ENCODE measurements at regions not wholly inside any gene's neighbourhood (a gene's known extent, or its start where the extent isn't known, plus 50 kb on each side); places are given as distances from the start of the nearest gene placed in this dataset.

DNA sequence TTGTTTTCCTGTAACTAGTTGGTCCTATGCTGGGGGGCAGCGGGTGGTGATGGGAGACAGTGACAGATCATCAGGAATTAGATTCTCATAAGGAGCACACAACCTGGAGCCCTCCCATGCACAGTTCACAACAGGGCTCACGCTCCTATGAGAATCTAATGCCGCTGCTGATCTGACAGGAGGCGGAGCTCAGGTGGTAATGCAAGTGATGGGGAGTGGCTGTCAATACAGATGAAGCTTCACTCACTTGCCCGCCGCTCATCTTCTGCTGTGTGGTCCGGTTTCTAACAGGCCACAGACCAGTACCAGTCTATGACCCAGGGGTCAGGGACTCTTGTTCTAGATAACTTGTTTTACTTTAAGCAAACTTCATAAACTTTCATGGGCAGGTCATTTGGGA is 205.3 kb upstream of the SLC14A2 start:
- H3K4me1 ChIP-seq (ENCODE audit: control insufficient read depth, insufficient read depth, low read length), result no peaks in the 10 kb centered on the region
- H3K4me3 ChIP-seq (ENCODE audit: low read length), result no peak overlapping the region
- WGBS (ENCODE audit: insufficient coverage, insufficient read length), result no CpG with 5 or more reads among the region's 7 CpGs
- H3K27me3 ChIP-seq (ENCODE audit: control insufficient read depth, insufficient read depth, low read length), result no peaks in the 10 kb centered on the region
- H3K27ac ChIP-seq (ENCODE audit: low read length), result no peak overlapping the region
- no peaks in the 10 kb centered on the region for H3K9me3 ChIP-seq (ENCODE audit: control insufficient read depth, insufficient read depth, low read length)
- no peak for DNase-seq (ENCODE audit: low read depth, low spot score)
- no peaks in the 10 kb centered on the region for H3K36me3 ChIP-seq (ENCODE audit: control insufficient read depth, insufficient read depth, low read length)

DNA sequence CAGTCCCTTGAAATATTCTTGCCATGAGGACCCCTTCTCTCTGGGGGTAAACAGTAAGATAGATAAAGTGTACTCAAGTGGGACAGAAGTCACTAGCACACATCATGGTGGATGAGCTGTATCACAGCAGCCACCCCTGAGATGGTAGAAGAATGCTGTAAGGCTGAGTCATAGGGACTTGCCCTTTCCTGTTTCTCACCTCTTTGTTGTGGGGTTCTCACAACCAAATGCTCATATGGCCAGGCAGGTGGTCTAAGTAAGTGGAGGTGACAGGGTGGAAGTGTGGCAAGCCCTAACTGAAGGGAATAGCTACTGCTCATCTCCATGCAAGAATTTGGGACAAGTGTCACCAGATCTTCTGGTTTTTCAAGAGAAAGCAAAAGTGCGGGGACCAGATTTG is 202.7 kb upstream of the SLC14A2 start:
- no peak for DNase-seq (ENCODE audit: low read depth, low spot score)
- WGBS (ENCODE audit: insufficient coverage, insufficient read length), result no CpG with 5 or more reads among the region's 1 CpG
- no peak overlapping the region for H3K27ac ChIP-seq (ENCODE audit: low read length)

DNA sequence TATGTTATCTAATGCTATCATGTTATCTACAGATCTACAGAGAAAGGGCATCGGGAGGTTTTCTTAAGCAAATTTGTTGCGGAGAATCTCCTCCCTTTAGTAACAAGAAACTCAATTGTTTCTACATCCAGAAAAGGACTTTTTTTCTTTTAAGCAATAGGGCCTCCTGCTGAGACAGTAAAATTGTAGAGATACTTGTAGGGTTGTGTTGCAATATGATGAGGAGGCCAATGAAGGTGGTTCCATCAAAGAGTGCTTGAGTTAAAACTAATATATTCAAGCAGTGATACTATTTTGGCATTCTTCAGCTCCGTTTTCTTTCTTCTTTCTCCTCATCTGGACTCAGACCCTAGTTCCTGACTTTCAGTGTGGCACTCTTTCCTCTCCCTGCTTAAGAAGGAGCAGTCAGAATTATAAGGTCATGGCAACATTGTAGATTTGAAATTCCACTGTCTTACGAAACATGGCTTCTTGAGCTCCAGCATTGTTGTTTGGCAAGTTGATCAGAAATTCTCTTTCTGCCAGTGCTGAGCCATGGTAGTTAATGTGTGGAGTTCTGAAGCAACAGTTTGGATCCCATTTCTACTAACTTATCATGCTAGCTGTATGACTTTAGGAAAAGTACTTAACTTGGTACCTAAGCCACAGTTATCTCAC is 202.0 kb upstream of the SLC14A2 start:
- peaks cover 2% of the 10 kb centered on the region; the same call in 1 of the 2 replicates for H3K4me1 ChIP-seq (ENCODE audit: control insufficient read depth, insufficient read depth, low read length)
- no peak for DNase-seq (ENCODE audit: low read depth, low spot score)
- no peaks in the 10 kb centered on the region for H3K36me3 ChIP-seq (ENCODE audit: control insufficient read depth, insufficient read depth, low read length)

More for the DNA sequence above, 202.7 kb upstream of the SLC14A2 start:
- Histone ChIP-seq H3K4me3 (ENCODE audit: low read length) (no peak overlapping the region), H3K4me1 (ENCODE audit: control insufficient read depth, insufficient read depth, low read length) (peaks cover 2% of the 10 kb centered on the region; the same call in 1 of the 2 replicates), H3K27me3 (ENCODE audit: control insufficient read depth, insufficient read depth, low read length) (no peaks in the 10 kb centered on the region), H3K9me3 (ENCODE audit: control insufficient read depth, insufficient read depth, low read length) (no peaks in the 10 kb centered on the region), H3K36me3 (ENCODE audit: control insufficient read depth, insufficient read depth, low read length) (no peaks in the 10 kb centered on the region)

DNA sequence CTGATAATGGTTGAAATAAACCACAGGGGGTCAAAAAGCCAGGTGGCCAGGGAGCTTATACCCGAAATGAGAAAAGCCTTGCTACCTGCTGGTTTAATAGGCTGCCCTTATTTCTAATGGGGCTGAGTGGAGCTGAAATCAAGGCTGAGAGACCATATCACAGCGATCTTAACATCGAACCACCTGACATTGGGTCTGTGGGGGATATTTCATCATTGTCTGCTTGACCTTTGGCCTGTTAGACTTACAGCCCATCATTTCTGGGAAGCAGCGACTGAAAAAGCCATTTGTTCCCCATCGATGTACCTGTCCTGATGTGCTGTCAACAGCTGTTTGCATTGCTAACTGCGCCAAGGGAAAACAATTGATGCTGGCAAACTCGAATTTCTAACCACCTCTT is 199.7 kb upstream of the SLC14A2 start:
- no CpG with 5 or more reads among the region's 7 CpGs for WGBS (ENCODE audit: insufficient coverage, insufficient read length)
- no peak overlapping the region for H3K4me3 ChIP-seq (ENCODE audit: low read length)
- DNase-seq (ENCODE audit: low read depth, low spot score), result no peak

More for the DNA sequence above, 202.0 kb upstream of the SLC14A2 start:
- Histone ChIP-seq H3K4me3 (ENCODE audit: low read length) (no peak overlapping the region), H3K27me3 (ENCODE audit: control insufficient read depth, insufficient read depth, low read length) (no peaks in the 10 kb centered on the region), H3K9me3 (ENCODE audit: control insufficient read depth, insufficient read depth, low read length) (no peaks in the 10 kb centered on the region), H3K27ac (ENCODE audit: low read length) (no peak overlapping the region)
- no CpG with 5 or more reads among the region's 4 CpGs for WGBS (ENCODE audit: insufficient coverage, insufficient read length)

DNA sequence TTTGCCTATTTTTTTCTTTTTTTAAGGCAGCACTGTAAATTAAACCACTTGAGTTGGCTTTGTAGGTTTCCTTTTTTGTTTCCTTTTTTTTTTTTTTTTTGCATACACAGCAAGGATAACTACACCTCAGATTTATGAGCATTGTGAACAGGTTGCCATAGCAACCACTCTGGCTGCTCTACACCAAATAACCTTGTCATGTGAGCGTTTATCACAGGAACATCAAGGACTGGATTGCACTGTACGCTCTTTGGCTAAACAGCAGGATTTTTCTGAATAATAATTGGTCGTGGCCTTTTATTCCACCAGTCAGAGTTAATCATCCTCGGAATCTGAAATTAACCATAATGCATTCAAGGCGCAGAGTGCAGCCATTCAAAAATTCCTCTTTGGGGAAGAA is 199.1 kb upstream of the SLC14A2 start:
- Histone ChIP-seq H3K4me1 (ENCODE audit: control insufficient read depth, insufficient read depth, low read length) (peaks cover 2% of the 10 kb centered on the region; the same call in 1 of the 2 replicates), H3K27ac (ENCODE audit: low read length) (no peak overlapping the region), H3K4me3 (ENCODE audit: low read length) (no peak overlapping the region), H3K27me3 (ENCODE audit: control insufficient read depth, insufficient read depth, low read length) (no peaks in the 10 kb centered on the region), H3K9me3 (ENCODE audit: control insufficient read depth, insufficient read depth, low read length) (no peaks in the 10 kb centered on the region; the same call in 1 of the 2 replicates), H3K36me3 (ENCODE audit: control insufficient read depth, insufficient read depth, low read length) (no peaks in the 10 kb centered on the region)
- no CpG with 5 or more reads among the region's 5 CpGs for WGBS (ENCODE audit: insufficient coverage, insufficient read length)
- DNase-seq (ENCODE audit: low read depth, low spot score), result no peak

More for the DNA sequence above, 199.7 kb upstream of the SLC14A2 start:
- Histone ChIP-seq H3K4me1 (ENCODE audit: control insufficient read depth, insufficient read depth, low read length) (peaks cover 2% of the 10 kb centered on the region; the same call in 1 of the 2 replicates), H3K27ac (ENCODE audit: low read length) (no peak overlapping the region), H3K27me3 (ENCODE audit: control insufficient read depth, insufficient read depth, low read length) (no peaks in the 10 kb centered on the region), H3K36me3 (ENCODE audit: control insufficient read depth, insufficient read depth, low read length) (no peaks in the 10 kb centered on the region), H3K9me3 (ENCODE audit: control insufficient read depth, insufficient read depth, low read length) (no peaks in the 10 kb centered on the region; the same call in 1 of the 2 replicates)

DNA sequence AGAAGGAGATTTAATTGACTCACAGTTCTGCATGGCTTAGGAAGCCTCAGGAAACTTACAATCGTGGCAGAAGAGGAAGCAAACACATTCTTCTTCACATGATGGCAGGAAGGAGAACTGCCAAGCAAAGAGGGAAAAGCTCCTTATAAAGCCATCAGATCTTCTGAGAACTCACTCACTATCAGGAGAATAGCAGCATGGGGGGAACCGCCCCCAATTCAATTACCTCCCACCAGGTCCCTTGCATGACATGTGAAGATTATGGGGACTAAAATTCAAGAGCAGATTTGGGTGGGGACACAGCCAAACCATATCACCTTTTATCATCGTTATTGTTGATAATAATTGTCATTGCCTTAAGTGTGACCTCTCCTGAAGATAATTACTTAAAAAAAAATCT is 197.9 kb upstream of the SLC14A2 start:
- Histone ChIP-seq H3K4me3 (ENCODE audit: low read length) (no peak overlapping the region), H3K9me3 (ENCODE audit: control insufficient read depth, insufficient read depth, low read length) (no peaks in the 10 kb centered on the region; the same call in 1 of the 2 replicates), H3K36me3 (ENCODE audit: control insufficient read depth, insufficient read depth, low read length) (no peaks in the 10 kb centered on the region), H3K27me3 (ENCODE audit: control insufficient read depth, insufficient read depth, low read length) (no peaks in the 10 kb centered on the region), H3K27ac (ENCODE audit: low read length) (no peak overlapping the region), H3K4me1 (ENCODE audit: control insufficient read depth, insufficient read depth, low read length) (peaks cover 2% of the 10 kb centered on the region; the same call in 1 of the 2 replicates)
- no peak for DNase-seq (ENCODE audit: low read depth, low spot score)
- no CpG with 5 or more reads among the region's 3 CpGs for WGBS (ENCODE audit: insufficient coverage, insufficient read length)

DNA sequence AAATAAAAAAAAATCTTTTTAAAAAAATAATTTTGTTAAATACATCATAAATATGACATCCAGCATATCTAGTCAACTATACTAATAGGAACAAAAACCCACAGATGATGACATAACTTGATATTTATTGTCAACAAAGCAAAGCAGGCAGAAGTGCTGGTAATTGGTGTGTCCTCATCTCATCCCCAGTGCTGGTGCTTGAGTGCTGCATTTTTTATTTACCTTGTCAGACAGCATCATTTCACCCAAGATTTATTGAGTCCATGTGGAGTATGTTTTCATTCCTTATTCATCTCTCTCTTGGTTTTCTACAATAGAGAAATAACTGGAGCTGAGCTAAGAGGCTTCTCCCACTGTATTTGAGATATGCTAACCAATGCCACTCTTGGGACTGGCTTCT is 191.6 kb upstream of the SLC14A2 start:
- no peak overlapping the region for H3K4me3 ChIP-seq (ENCODE audit: low read length)
- no peaks in the 10 kb centered on the region; the same call in 1 of the 2 replicates for H3K9me3 ChIP-seq (ENCODE audit: control insufficient read depth, insufficient read depth, low read length)
- H3K27me3 ChIP-seq (ENCODE audit: control insufficient read depth, insufficient read depth, low read length), result no peaks in the 10 kb centered on the region
- no peak overlapping the region for H3K27ac ChIP-seq (ENCODE audit: low read length)
- DNase-seq (ENCODE audit: low read depth, low spot score), result no peak
- no peaks in the 10 kb centered on the region for H3K4me1 ChIP-seq (ENCODE audit: control insufficient read depth, insufficient read depth, low read length)
- no peaks in the 10 kb centered on the region for H3K36me3 ChIP-seq (ENCODE audit: control insufficient read depth, insufficient read depth, low read length)

DNA sequence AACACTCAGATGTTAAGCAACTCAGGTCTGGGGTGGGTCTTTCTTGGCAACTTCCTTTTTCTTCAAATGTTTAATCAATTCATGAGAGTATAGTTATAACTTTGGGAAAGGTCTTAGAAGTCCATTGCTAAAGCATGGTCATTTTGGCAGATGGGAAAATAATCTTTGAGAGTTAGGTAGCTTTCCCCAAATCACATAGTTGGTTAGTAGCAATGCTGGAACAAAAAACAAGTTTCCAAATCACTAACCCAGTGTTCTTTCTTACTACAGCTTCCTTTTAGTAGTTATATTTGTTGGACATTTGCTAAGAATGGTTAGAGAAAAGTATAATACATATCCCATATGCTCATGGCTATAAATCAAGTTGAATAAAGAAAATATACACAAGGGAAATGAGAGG is 185.2 kb upstream of the SLC14A2 start:
- no peaks in the 10 kb centered on the region for H3K4me1 ChIP-seq (ENCODE audit: control insufficient read depth, insufficient read depth, low read length)
- no peaks in the 10 kb centered on the region for H3K36me3 ChIP-seq (ENCODE audit: control insufficient read depth, insufficient read depth, low read length)
- DNase-seq (ENCODE audit: low read depth, low spot score), result no peak
- no peak overlapping the region for H3K4me3 ChIP-seq (ENCODE audit: low read length)
- no peak overlapping the region for H3K27ac ChIP-seq (ENCODE audit: low read length)
- no peaks in the 10 kb centered on the region for H3K9me3 ChIP-seq (ENCODE audit: control insufficient read depth, insufficient read depth, low read length)
- H3K27me3 ChIP-seq (ENCODE audit: control insufficient read depth, insufficient read depth, low read length), result no peaks in the 10 kb centered on the region

DNA sequence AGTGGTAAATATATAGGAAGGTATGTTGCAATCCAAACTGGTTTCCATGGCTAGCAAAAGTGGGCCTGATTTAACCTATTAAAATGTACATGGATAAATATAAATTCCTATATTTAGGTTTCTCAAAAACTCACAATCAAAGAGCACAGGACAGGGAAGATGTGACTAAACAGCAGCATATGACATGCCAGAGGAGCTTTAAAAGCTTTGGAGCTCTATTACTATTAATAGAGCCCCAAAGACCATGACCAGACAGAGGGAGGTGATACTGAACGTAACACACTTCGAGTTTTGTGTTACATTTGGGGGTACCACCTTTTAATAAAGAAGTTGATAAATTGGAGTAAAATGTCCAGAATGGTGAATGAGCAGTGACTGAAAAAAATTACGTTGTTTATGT is 179.5 kb upstream of the SLC14A2 start:
- Histone ChIP-seq H3K9me3 (ENCODE audit: control insufficient read depth, insufficient read depth, low read length) (no peaks in the 10 kb centered on the region), H3K4me3 (ENCODE audit: low read length) (no peak overlapping the region), H3K27ac (ENCODE audit: low read length) (no peak overlapping the region), H3K4me1 (ENCODE audit: control insufficient read depth, insufficient read depth, low read length) (no peaks in the 10 kb centered on the region), H3K36me3 (ENCODE audit: control insufficient read depth, insufficient read depth, low read length) (no peaks in the 10 kb centered on the region), H3K27me3 (ENCODE audit: control insufficient read depth, insufficient read depth, low read length) (no peaks in the 10 kb centered on the region)
- no peak for DNase-seq (ENCODE audit: low read depth, low spot score)
- WGBS (ENCODE audit: insufficient coverage, insufficient read length), result 100% methylated on average over 1 of the region's 3 CpGs

DNA sequence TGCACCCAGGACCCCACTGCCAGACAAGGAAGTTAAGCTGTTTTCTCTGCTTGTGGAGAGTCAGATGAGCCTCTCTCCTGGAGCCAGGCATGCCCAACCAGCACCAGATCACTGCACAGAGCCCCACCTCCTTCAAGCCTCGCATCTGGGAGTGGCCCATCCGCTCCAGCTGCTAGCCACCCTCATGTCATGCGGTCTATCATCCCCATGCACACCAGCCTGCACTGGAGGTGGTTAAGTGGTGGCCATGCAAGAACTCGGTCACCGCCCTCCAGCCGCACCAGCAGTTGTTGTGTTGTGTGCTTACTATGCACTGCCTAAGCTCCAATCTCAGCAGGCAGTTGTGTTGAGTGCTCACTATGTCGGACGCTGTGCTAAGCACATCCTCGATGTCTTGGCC is 177.9 kb upstream of the SLC14A2 start:
- Histone ChIP-seq H3K27ac (ENCODE audit: low read length) (no peak overlapping the region), H3K4me3 (ENCODE audit: low read length) (no peak overlapping the region), H3K9me3 (ENCODE audit: control insufficient read depth, insufficient read depth, low read length) (no peaks in the 10 kb centered on the region), H3K4me1 (ENCODE audit: control insufficient read depth, insufficient read depth, low read length) (no peaks in the 10 kb centered on the region), H3K36me3 (ENCODE audit: control insufficient read depth, insufficient read depth, low read length) (no peaks in the 10 kb centered on the region), H3K27me3 (ENCODE audit: control insufficient read depth, insufficient read depth, low read length) (no peaks in the 10 kb centered on the region)
- no CpG with 5 or more reads among the region's 9 CpGs for WGBS (ENCODE audit: insufficient coverage, insufficient read length)
- DNase-seq (ENCODE audit: low read depth, low spot score), result no peak

Data from iPS DF 6.9 (cell line).